ENCODE measurements at regions not wholly inside any gene's neighbourhood (a gene's known extent, or its start where the extent isn't known, plus 50 kb on each side); places are given as distances from the start of the nearest gene placed in this dataset.

DNA sequence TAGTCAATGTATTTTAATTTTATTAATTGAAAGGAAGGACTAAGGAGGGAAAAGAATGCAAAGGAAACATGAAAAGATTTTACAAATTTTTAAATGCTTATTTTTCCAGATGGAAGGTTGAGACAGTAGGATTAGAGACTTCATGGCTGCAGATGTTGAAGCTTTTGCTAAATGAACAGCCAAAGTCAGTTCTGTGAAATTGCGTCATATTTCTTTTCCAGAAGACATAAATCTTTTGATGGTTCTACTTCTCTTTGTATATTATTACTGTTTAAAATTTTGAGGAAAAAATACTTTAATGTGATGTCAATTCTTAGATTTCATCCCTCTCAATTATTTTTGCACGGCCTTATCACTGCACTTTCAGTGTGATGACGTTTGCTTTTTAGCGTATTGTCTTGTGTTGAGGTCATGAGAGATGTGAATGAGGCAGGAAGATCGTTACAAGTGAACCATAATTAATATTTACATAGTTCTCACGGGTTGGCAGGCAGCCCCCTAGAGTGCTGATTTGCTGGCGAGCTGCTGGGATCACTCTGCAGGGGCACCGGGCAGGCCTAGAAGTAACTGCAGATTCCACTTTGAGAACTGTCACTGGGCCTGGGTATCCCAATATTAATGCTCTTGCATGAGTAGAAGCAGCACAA is 158.1 kb downstream of the TBXT start:
- DNase-seq, result no peak

DNA sequence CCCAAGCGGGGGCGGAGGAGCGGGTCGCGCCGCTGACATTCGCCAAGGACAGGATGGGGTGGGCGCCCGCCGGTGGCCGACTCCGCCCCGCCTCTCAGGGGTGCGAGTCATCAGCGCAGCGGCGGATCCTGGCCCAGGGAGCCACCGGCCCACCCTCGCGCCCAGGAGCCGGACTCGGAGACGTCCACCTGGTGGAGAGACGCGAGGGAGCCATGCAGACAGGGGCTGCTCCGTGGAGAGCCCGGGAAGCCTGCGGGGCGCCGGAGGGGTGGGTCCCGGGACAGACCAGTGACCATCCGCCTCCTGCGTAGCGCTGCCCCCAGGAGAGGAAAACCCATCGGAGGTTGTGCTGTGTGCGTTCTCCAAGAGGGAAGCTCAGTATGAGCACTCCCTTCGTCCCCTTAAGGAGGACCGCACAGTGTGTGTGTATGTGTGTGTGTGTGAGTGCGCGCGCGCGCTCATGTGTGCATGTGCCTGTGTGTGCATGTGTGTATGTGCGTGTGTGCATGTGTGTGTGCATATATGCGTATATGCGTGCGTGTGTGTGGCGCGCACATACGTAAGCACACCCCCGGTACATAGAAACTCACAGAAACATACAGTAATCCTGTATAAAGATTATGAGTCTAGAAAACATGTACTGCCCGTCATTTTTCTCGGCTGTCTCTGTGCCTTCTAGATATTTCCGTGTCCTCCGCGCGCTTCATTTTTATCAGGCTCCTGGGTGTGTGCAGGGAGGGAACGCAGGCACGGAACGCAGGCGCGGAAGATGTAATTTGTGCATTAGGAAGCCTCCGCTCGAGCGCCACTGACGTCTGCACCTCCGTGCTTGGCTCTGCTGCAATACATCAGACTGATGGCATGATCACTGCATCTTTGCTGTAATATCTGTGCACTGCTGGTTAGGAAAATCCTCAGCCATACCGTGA is 158.9 kb downstream of the TBXT start:
- DNase-seq, result peak; percentile 85

DNA sequence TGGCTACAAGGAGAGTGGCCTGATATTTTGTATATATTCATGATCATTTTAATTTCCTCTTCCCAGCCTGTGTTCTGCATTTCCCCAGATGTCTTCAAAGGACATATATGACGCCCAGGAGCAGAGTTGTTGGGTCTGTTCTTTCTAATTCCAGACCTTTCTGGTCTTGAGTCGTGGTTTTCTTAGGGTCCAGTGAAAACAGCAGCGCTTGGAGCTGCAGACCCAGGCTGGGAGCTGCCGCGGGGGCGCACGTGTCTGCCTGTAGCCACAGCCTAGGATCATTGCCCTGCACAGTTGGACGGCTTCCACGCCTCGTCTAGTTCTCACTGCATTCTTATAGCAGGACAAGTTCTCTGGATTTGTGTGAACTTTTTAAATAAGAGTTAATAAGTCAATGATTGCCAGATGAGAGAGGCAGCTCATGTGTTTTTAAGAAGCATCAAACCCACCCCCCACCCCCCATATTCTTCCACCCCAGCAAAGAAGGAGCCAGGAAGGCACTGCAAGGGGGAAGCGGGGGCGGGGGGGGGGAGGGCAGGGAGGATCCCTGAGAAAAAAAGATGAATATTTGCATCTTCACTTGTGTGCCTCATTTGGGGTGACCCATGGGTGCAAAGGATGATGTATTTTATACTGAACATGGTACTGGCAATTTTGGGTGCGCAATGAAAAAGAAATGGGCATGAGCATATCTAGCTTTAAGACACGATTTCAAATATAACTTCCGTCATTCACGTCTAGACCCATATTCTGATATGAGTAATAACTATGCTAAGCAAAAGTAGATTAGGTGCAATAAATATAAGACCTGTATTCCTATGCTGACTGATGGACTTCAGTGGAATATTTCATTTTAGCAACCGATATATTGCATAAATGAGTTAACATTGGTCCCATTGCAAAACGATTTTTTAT is 160.0 kb downstream of the TBXT start:
- peak; percentile 68 for DNase-seq

DNA sequence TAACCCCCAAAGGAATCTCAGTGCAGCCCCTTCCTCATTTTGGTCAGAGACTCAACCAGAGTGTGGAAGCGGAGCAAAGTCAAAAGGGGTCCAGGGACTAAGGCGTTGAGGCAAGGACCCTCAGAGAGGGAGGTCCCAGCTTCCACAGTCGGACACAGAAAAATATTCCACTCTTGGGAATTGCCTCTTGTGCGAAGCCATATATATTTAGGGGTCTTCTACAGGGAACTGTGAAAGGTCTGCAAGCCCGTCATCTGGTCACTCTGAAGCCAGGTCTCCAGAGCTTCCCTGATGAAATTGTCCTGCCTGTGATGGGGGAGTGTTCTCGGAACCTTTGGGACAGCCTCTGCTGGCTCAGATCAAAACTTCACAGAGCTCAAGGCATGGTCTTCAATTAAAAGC is 160.8 kb downstream of the TBXT start:
- peak; percentile 65 for DNase-seq

DNA sequence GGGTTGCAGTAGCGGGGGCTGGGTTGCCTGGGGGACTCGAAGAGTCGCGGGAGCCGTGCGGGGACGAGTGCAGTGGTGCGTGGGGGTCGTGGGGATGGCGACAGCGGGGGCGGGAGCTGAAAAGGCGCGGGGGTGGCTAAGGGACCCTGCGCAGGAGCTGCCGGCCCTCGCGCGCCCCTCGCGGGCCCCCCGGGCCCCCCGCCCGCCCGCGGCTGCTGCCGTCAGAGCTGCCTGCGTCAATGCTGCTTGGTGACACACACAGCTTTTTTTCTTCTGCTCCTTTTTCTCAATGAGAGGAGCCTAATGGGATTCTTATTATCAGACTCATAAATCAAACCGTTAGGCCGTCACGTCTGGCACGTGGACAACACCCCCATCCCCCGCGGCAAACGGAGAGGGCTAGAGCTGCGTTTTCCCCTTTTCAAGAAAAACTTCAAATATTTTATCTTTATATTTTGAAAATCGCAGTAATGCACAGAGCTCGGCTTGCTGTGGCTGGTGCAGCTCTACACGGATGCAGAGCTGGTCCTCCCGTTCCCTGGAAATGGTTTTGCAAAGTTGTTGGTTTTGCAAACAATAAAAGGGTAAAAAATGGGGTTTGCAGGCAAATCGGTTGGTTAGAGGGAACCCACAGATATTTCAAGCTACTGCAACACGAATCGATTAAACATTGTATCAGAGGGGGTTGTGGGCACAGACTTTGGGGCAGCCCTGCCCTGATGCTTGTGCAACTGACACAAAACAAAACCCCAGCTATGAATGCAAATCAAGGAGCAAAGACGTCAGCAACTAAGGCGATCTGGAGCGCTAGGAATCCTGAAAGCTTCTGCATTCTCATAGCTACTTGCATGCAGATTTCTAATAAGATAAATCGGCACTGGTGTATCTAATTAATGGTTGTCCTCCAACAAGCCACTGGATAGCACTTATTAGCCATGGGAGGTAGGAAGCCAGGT is 161.4 kb downstream of the TBXT start:
- DNase-seq, result peak; percentile 86

DNA sequence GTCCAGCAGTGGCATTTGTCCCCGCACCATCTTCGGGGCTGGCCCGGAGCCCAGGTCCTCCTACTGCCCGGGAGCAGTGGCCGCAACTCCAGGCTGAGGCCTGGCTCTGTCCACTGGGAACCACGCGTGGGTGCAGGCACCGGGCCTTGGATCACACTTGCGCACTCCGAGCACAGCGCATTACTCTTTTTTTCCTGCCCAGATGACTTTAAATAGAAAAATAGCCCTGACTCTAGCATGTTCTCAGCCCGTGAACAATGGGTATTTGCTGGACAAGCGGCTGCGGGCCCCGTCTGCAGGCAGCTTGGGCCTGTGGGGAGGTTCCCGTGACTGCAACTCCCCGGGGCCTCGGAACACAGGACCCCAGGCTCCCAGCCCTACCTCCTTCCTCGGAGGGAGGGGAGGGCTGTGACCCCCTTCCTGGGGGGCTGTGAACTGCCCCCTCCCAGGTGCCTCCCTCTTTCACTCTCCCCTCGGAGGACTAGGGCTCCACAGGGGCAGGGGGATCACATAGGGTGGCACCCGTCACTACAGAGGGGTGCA is 162.2 kb downstream of the TBXT start:
- DNase-seq, result peak; percentile 90

DNA sequence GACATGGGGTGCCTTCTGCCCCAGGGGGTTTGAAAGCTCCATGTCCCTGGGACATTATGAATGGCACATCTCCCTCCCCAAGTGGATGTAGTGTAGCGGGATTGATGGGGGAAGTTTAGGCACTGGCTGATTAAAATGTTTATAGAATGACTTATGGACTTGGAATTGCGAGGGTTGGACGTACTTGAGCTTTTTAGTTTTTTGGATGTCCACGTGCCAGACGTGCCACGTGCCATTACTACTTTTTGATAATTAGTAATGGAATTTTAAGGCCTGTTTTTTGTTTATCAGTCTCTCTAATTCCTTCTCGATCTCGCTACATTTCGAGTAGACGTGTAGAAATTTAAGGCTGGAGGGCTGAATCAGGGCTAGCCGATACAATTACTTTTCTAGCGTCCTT is 162.8 kb downstream of the TBXT start:
- DNase-seq, result no peak

DNA sequence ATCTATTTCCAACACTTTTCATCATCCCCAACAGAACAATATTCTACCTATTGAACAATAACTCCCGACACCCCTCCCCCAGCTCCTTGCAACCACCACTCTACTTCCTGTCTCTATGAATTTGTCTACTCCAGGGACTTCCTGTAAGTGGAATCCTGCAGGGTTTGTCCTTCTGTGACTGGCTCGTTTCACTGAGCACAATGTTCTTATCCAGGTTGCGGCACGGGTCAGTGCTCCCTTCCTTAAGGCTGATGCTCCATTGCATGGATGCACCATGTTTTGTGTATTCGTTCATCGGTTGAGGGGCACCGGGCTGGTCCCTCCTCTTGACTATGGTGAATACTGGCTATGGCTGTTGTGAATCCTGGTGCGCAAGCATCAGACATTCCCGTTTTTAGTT is 163.2 kb downstream of the TBXT start:
- DNase-seq, result peak; percentile 19

DNA sequence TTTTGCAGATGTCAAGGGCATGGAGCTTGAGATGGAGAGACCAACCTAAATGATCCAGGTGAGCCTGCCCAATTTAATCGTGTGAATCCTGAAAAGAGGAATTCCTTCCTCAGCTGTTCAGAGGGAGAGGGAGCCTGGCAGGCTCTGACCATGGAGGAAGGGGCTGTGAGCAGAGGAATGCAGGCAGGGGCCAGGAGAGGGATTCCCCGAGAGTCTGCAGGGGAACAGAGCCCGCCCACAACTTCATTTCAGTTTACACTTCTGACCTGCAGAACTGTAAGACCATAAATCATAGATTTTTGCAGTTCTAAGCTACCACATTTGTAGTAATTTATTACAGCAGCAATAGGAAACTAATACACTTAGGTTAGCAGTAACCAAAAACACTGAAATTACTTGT is 164.1 kb downstream of the TBXT start:
- DNase-seq, result no peak

DNA sequence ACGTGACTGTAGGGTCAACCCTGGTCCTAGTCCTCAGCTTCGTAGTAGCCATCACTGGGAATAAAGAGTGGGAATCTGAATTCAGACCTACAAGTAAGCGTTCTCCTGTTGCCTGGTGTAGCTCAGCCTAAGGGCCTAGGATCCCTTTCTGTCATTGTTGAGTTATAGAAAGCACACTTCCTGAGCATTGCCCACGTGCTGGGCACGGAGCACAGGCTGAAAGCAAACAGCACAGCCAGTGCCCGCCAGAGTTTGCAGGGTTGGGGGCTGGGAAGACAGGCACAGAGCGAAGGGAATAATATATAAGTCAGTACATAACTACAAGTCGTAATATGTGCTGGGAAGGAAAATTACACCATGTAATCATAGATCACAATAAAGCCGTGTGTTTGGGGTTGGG is 166.3 kb downstream of the TBXT start:
- no peak for DNase-seq

DNA sequence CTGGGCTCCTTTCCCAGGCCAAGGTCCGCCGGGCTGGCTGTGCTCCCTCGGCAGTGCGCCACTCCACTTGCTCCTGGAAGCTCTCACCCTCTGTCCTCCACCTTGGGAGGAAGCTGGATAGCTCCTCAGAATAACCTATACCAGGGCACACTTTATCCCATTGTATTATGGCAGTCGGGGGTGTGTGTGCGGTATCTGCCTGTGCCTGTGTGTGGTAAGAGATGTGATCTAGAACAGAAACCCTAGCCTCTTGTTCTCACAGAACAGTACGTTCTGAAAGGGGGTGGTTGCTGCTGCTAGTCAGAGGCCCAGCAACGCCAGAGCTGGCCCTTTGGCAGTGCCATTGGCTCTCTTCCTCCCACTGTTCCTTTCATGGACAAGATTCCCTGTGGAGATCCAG is 168.4 kb downstream of the TBXT start:
- DNase-seq, result no peak

DNA sequence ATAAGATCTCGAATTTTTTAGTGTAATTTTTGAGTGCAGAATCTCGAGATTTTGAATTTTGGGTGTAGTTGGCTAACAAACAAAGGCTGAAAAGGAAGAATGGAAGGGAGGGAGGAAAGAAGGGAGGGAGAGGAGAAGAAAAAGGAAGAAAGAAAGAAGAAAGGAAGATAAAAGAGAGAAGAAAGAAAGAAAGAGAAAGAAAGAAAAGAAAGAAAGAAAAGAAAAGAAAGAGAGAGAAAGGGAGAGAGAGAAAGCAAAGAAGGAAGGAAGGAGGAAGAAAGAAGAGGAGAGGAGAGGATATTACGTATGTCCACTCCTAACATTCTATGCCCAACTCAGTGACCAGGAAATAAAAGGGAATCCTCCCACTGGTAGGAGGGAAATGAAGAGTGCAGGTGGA is 169.6 kb downstream of the TBXT start:
- DNase-seq, result no peak

DNA sequence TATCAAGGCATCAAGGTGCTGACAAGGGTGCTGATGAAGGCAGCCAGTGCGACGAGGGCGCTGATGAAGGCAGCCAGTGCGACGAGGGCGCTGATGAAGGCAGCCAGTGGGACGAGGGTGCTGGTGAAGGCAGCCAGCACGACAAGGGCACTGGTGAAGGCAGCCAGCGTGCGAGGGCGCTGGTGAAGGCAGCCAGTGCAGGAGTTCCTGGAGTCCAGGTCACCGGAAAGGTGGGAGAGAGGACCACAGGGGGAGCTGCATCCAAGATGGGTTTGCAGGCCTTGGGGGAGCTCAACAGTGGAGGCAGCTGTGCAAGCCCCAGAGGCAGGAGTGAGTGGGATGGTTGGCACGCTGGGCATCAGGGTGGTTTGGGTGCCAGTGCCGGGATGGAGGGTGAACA is 176.3 kb downstream of the TBXT start:
- DNase-seq, result no peak

DNA sequence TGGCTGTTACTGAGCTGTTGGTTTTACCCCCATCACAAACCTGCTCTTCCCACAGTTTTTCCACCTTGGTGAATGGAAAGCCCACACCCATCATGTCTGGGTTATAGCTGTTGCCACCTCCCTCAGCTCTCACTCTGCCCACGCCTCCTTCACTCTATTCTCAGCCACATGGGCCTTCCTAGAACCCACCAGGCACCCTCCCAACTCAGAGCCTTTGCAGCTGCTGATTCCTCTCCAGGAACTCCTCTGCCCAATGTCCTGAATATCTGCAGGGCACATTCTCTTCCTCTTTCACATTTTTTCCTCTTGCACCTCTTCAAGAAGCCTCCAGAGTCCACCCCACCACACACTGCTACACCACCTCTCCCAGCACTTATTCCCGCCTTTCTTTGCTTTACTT is 177.4 kb downstream of the TBXT start:
- DNase-seq, result no peak

DNA sequence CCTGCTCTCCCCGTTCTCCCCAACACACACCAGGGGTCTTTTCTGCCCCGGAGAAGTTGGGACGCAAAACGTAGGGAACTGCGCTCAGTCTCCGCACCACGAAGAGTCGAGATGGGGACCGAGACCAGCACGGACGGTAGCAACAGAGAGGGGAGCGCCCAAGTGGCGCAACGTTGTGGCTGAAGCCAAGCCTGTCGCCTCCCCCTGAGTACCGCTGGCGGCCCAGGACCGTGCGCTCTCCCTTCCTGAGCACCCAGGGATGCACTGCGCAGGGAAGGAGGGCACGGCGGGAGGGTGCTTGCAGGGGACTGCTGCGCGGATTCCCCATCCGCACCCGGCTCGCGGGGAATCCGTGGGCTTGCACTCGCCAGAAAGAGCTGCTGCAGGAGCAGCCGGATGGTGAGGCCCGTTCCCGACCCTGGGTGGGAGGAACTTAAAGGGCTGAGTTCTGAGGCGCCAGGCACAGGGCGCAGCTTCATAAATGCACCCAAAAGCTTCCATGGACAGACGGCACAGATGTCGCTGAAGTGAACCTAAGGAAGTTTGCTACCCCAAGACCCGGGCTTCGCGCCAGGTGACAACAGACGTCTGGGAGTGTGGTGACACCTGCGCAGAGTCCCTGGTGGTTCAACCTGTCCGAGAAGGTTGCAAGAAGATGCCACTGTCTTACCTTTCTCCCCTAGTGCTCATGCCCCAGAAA is 178.7 kb downstream of the TBXT start:
- peak; percentile 72 for DNase-seq

DNA sequence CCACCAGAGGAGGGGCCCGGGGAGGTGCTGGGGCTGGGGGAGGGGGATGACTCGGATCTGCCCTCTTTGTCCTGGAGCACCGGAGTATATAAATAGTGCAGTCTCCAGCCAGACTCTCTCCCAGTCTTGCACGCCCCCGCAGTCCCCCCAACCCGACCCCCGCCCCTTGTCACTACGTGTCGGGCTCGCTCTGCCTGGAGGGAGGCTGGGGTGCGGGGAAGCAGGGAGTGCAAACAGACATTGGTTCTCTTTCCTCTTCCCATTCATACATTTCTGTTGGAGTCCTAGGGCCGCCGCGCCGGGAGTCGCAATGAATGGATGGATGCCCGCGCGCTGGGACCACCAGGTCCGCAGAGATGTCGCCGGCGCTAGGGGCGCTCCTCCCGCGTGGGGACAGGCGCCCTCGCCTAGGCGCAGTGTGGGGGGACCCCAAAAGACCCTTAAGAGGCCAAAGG is 179.3 kb downstream of the TBXT start:
- no peak for DNase-seq

DNA sequence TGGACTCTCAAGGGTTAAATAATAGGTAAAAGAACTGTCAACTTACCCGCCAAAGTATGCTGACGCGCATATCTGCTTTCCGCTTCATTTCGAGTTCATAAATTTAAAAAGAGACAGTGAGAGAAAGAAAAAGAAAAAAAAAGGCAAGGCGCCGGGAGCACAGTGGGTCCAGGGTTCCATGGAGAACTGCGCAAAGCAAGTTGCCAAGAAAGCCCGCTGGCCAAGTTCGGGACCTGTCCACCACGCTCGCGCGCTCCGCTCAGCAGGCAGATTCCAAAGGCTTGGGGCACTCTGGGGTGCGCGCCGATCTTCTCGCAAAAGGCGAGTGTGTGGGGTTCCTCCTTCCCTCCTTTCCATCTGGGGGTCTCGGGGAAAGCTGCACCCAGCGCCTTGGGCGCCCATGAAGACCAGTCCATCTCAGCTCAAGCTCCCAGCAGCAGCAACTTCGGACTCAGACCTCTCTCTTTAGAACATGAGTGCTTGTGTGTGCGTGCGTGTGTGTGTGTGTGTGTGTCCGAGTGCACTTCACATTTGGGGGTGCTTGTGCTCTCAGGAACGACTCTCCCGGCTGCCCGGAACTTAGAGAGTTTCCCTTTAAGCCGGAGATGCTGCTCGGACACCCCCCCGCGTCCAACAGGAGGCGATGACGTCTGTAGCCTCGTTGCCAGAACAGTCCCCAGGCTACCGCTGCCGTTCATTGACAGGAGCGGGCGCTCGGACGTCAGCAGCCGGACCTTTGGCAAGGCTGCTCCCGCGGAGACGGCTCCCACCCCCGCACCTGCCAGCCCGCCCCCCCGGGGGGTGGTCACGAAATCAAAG is 180.0 kb downstream of the TBXT start:
- peak; percentile 84 for DNase-seq

DNA sequence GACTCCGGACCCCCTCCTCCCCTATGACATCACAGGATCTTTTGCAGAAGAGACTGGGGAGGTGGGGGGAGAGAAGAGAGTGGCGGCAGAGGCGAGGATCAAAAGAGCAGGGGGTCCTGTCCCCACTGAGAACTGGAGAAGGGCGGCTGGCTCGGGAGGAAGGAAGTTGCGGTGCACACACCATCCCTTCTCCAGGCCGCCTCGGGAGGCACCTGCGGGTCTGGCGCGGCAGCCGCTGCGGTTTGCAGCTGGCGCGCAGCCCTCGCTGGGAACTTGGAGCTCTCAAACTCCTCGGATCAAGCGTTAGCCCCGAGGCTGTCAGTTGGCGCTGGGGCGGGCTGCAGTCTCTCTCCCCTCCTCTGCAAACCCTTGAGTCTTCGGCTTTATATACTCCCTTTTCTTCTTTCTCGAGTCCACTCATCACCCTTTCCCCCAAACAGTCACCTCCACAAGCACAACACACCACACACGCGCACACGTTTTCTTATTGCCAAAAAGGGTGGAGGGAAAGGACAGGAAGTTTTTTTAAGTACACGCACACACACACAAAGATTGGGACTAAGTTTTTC is 180.7 kb downstream of the TBXT start:
- DNase-seq, result peak; percentile 69

DNA sequence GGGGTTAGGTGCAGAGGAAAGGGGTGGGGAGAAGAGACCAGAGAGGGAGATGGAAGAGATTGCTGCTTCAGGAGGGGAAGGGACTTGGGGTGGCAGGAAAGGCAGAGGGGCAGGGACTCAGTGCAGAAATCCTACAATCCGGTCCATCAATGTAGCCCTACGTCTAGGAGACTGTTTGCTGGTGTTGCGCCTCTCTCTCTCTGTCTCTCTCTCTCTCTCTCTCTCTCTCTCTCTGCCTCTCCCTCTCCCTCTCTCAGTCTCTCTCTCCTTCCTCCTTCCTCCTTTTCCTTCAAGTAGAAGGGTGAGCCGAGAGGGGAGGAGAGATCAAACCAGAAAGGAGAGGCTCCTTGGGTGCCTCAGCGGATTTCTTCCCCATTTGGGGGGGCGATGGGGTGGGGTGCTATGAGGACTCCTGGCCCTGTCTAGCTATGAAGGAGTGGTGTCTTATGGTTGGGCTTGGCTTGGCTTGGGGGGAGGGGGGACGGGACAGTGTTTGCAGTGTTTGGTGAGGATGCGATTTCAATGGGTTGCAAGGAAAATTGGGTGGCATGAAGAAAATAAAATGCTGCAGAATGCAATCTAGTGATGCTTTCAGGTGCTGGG is 181.2 kb downstream of the TBXT start:
- DNase-seq, result peak; percentile 35

Data from retina (tissue), 1 donor.